HepG2 (cell line): ENCODE measurements at regions not wholly inside any gene's neighbourhood (a gene's known extent, or its start where the extent isn't known, plus 50 kb on each side); places are given as distances from the start of the nearest gene placed in this dataset.

Experiments used
- ATAC-seq: fragments of 200-7000 bp; cut with Tn5 transposase; 3 replicates; pipeline ENCODE4 v1.9.1; 2020; ENCODE audit warnings: mild to moderate bottlenecking, moderate library complexity
- BruUV-seq: library from RNA; stranded (reverse); fragments of 400-500 nt; replicated peaks from 2 replicates; lab custom pipeline; 2021; lab: Mats Ljungman, UMichigan
- CTCF ChIA-PET: fragments of 300-600 bp; formaldehyde crosslinking; extraction: SDS; loops from one replicate; lab custom pipeline; 2021; ENCODE audit warnings: low total read pairs, inconsistent platforms, low intra/inter-chr PET ratio; lab: Yijun Ruan, JAX
- POLR2A ChIA-PET: fragments of 350-600 bp; sonication (Branson Sonifier 250); formaldehyde crosslinking; loops from one replicate; lab custom pipeline; 2020; ENCODE audit warnings: antibody characterized with exemption, inconsistent platforms; lab: Yijun Ruan, JAX
- DNase-seq: peaks from one replicate; pipeline ENCODE4 v3.0.0-alpha.2; 2015; ENCODE audit warnings: low spot score
- FAIRE-seq: peaks from 3 replicates; lab custom pipeline; 2011; peaks lifted over from hg19 to GRCh38; lab: Jason Lieb, UNC
- H2AFZ ChIP-seq: one replicate; pipeline ENCODE4 v1.6.1; 2011; ENCODE audit warnings: low read length, inconsistent platforms
- H3K27ac ChIP-seq: fragments of 300-600 bp; 3 replicates; pipeline ENCODE4 v1.8.0; 2011; ENCODE audit warnings: mixed run types, mild to moderate bottlenecking, mixed read lengths, low read length, inconsistent platforms; ENCODE audit not compliant: insufficient read depth; ENCODE audit errors: extremely low read length
- H3K27me3 ChIP-seq, 2 experiments: fragments of 200-600 bp in 1 of 2; 2 replicates in 1 of 2; 3 replicates in 1 of 2; pipeline versions ENCODE4 v1.6.0 to v1.8.0; 2011; ENCODE audit warnings: low read length in 2 of 2, mild to moderate bottlenecking in 2 of 2, moderate library complexity in 2 of 2, inconsistent platforms in 1 of 2; ENCODE audit not compliant: insufficient read depth in 2 of 2, control insufficient read depth in 1 of 2
- H3K36me3 ChIP-seq, 2 experiments: fragments of 200-600 bp in 1 of 2; replicated peaks in 1 of 2; 2 replicates in 1 of 2; 3 replicates in 1 of 2; pipeline versions ENCODE4 v1.5.1 to v1.8.0; 2011; ENCODE audit warnings: low read length in 2 of 2, inconsistent platforms in 1 of 2; ENCODE audit not compliant: insufficient read depth in 2 of 2, control insufficient read depth in 1 of 2
- H3K4me1 ChIP-seq: 2 replicates; pipeline ENCODE4 v1.5.1; 2012; ENCODE audit warnings: low read length, inconsistent platforms; ENCODE audit not compliant: insufficient read depth
- H3K4me2 ChIP-seq: 2 replicates; pipeline ENCODE4 v1.6.0; 2011; ENCODE audit warnings: low read depth, low read length, inconsistent platforms
- H3K4me3 ChIP-seq, 3 experiments: fragments of 200-600 bp in 1 of 3; sonication (generic), shearing (Covaris generic) in 1 of 3; replicated peaks in 1 of 3; 2 replicates each; pipeline ENCODE4 v1.5.1; 2011 to 2016; ENCODE audit warnings: low read length in 3 of 3, inconsistent platforms in 2 of 3, low read depth in 2 of 3, mild to moderate bottlenecking in 2 of 3, control low read depth in 1 of 3, mixed read lengths in 1 of 3; ENCODE audit not compliant: insufficient read depth in 1 of 3
- H3K79me2 ChIP-seq: one replicate; pipeline ENCODE4 v1.6.1; 2011; ENCODE audit warnings: low read length, inconsistent platforms; ENCODE audit not compliant: insufficient read depth
- H3K9ac ChIP-seq: 2 replicates; pipeline ENCODE4 v1.6.0; 2011; ENCODE audit warnings: mild to moderate bottlenecking, low read depth, low read length, inconsistent platforms; ENCODE audit not compliant: insufficient read depth
- H3K9me3 ChIP-seq: 2 replicates; pipeline ENCODE4 v1.5.1; 2012; ENCODE audit warnings: mild to moderate bottlenecking, low read length
- H4K20me1 ChIP-seq: 2 replicates; pipeline ENCODE4 v1.6.0; 2011; ENCODE audit warnings: inconsistent platforms, mild to moderate bottlenecking, low read length, moderate library complexity; ENCODE audit not compliant: insufficient read depth
- ETV6 ChIP-seq: sonication (generic); formaldehyde crosslinking; conservative IDR thresholded peaks from 2 replicates; pipeline ENCODE4 v1.4.0; 2020; ENCODE audit warnings: missing genetic modification reagents
- MATR3 ChIP-seq: sonication (generic); formaldehyde crosslinking; IDR thresholded peaks from 2 replicates; pipeline ENCODE4 v1.4.0; 2020; ENCODE audit warnings: missing genetic modification reagents
- MYC ChIP-seq: sonication (generic); formaldehyde crosslinking; IDR thresholded peaks from 2 replicates; pipeline ENCODE4 v1.9.0; 2021; ENCODE audit warnings: missing genetic modification reagents, borderline replicate concordance
- NR2C2 ChIP-seq: sonication (generic); formaldehyde crosslinking; IDR thresholded peaks from 2 replicates; pipeline ENCODE4 v1.4.0; 2020; ENCODE audit warnings: missing genetic modification reagents, mild to moderate bottlenecking, moderate library complexity, borderline replicate concordance
- PAF1 ChIP-seq: IDR thresholded peaks from 2 replicates; pipeline ENCODE4 v1.6.1; 2016; ENCODE audit warnings: missing genetic modification reagents, missing compliant biosample characterization
- RFXANK ChIP-seq: IDR thresholded peaks from 2 replicates; pipeline ENCODE4 v1.6.1; 2016
- RFXAP ChIP-seq: sonication (generic); formaldehyde crosslinking; IDR thresholded peaks from 2 replicates; pipeline ENCODE4 v1.4.0; 2020; ENCODE audit warnings: missing genetic modification reagents, borderline replicate concordance
- TBL1XR1 ChIP-seq: fragments of 150-350 bp; IDR thresholded peaks from 2 replicates; pipeline ENCODE4 v1.6.1; 2014; ENCODE audit warnings: borderline replicate concordance, low read length; ENCODE audit not compliant: partially characterized antibody
- ZBTB3 ChIP-seq: sonication (generic); formaldehyde crosslinking; IDR thresholded peaks from 2 replicates; pipeline ENCODE4 v1.4.0; 2020; ENCODE audit warnings: low read depth, mild to moderate bottlenecking, moderate library complexity, missing genetic modification reagents, borderline replicate concordance
- ZC3H13 ChIP-seq: sonication (generic); formaldehyde crosslinking; IDR thresholded peaks from 2 replicates; pipeline ENCODE4 v1.8.1; 2023; ENCODE audit warnings: mild to moderate bottlenecking, missing genetic modification reagents, moderate library complexity
- ZNF282 ChIP-seq: fragments of 450-650 bp; IDR thresholded peaks from 2 replicates; pipeline ENCODE4 v1.6.1; 2018; ENCODE audit not compliant: partially characterized antibody
- ZNF629 ChIP-seq: sonication (generic); formaldehyde crosslinking; conservative IDR thresholded peaks from 2 replicates; pipeline ENCODE4 v1.5.0; 2020; ENCODE audit warnings: missing genetic modification reagents
- WGBS: methylation state at CpG from one replicate; pipeline ENCODE4 v1.1.6; 2017; ENCODE audit warnings: low lambda C conversion rate; 5-methylcytosine and 5-hydroxymethylcytosine counted together
- in situ Hi-C: cut with HindIII; loops from 2 replicates; pipeline ENCODE4 v1.10.0; 2017; ENCODE audit warnings: low pct_unique_long_range_greater_than_20kb; ENCODE audit not compliant: extremely low pct_ligation_motif_present
- intact Hi-C: fragments of 100-400 bp; cut with micrococcal nuclease; formaldehyde crosslinking; loops from one replicate; pipeline ENCODE4 v1.10.0; 2022; ENCODE audit not compliant: unreplicated experiment
- TF ChIP-seq, protein P1 (sequence below): sonication (generic); formaldehyde crosslinking; IDR thresholded peaks from 2 replicates; pipeline ENCODE4 v1.5.0; 2020; ENCODE audit warnings: mild to moderate bottlenecking, missing genetic modification reagents
- TF ChIP-seq, protein P2 (sequence below): sonication (generic); formaldehyde crosslinking; IDR thresholded peaks from 2 replicates; pipeline ENCODE4 v1.4.0; 2020; ENCODE audit warnings: missing genetic modification reagents; ENCODE audit errors: not compliant biosample characterization
- TF ChIP-seq, protein P3 (sequence below): IDR thresholded peaks from 2 replicates; pipeline ENCODE4 v1.6.1; 2016; ENCODE audit warnings: missing compliant biosample characterization, missing genetic modification reagents, borderline replicate concordance
- TF ChIP-seq, protein P4 (sequence below): sonication (generic); formaldehyde crosslinking; IDR thresholded peaks from 2 replicates; pipeline ENCODE4 v1.4.0; 2020; ENCODE audit warnings: missing genetic modification reagents
- TF ChIP-seq, protein P5 (sequence below): IDR thresholded peaks from 2 replicates; pipeline ENCODE4 v1.6.1; 2016; ENCODE audit warnings: low read depth, borderline replicate concordance

DNA sequence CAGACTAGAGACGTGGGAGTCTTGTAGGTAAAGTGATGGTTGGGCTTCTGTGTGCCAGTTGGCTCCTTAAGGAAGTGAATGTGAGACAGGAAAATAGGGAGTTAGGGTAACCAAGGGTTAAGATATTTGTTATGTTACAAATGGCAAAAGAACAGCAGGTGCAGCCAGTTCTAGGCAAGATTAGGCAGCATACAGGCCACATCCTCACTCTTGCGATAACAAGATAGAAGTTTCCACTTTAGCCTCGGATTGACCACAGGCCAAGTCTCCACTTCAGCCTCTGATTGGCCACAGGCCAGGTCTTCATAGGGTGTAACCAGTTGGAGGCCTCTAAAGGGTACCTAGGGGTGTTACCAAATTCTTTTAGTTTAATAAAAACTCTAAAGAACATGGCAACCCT lies 54.6 kb upstream of the ABCA1 start:
- 38% methylated on average over 3 of the region's 3 CpGs for WGBS
- in situ Hi-C loops = no loop called here
- POLR2A ChIA-PET = no interaction called here
- no peak for TF ChIP-seq NR2C2 (CRISPR knock-in tag)
- TF ChIP-seq PAF1 (CRISPR knock-in tag) = no peak
- no peak for TF ChIP-seq RFXAP
- TF ChIP-seq ZC3H13 = no peak
- TF ChIP-seq, protein P1, sequence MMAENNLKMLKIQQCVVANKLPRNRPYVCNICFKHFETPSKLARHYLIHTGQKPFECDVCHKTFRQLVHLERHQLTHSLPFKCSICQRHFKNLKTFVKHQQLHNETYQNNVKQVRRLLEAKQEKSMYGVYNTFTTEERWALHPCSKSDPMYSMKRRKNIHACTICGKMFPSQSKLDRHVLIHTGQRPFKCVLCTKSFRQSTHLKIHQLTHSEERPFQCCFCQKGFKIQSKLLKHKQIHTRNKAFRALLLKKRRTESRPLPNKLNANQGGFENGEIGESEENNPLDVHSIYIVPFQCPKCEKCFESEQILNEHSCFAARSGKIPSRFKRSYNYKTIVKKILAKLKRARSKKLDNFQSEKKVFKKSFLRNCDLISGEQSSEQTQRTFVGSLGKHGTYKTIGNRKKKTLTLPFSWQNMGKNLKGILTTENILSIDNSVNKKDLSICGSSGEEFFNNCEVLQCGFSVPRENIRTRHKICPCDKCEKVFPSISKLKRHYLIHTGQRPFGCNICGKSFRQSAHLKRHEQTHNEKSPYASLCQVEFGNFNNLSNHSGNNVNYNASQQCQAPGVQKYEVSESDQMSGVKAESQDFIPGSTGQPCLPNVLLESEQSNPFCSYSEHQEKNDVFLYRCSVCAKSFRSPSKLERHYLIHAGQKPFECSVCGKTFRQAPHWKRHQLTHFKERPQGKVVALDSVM (CRISPR knock-in tag) = no peak
- no peak for TF ChIP-seq MATR3 (CRISPR knock-in tag)
- no peak for TF ChIP-seq ZBTB3
- TF ChIP-seq, protein P2, sequence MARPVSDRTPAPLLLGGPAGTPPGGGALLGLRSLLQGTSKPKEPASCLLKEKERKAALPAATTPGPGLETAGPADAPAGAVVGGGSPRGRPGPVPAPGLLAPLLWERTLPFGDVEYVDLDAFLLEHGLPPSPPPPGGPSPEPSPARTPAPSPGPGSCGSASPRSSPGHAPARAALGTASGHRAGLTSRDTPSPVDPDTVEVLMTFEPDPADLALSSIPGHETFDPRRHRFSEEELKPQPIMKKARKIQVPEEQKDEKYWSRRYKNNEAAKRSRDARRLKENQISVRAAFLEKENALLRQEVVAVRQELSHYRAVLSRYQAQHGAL (CRISPR knock-in tag) = no peak
- TF ChIP-seq ZNF282 = no peak
- TF ChIP-seq ETV6 = no peak
- no peak for TF ChIP-seq MYC
- TF ChIP-seq, protein P3, sequence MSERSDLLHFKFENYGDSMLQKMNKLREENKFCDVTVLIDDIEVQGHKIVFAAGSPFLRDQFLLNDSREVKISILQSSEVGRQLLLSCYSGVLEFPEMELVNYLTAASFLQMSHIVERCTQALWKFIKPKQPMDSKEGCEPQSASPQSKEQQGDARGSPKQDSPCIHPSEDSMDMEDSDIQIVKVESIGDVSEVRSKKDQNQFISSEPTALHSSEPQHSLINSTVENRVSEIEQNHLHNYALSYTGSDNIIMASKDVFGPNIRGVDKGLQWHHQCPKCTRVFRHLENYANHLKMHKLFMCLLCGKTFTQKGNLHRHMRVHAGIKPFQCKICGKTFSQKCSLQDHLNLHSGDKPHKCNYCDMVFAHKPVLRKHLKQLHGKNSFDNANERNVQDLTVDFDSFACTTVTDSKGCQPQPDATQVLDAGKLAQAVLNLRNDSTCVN (CRISPR knock-in tag) = no peak
- no peak for TF ChIP-seq TBL1XR1
- TF ChIP-seq, protein P4, sequence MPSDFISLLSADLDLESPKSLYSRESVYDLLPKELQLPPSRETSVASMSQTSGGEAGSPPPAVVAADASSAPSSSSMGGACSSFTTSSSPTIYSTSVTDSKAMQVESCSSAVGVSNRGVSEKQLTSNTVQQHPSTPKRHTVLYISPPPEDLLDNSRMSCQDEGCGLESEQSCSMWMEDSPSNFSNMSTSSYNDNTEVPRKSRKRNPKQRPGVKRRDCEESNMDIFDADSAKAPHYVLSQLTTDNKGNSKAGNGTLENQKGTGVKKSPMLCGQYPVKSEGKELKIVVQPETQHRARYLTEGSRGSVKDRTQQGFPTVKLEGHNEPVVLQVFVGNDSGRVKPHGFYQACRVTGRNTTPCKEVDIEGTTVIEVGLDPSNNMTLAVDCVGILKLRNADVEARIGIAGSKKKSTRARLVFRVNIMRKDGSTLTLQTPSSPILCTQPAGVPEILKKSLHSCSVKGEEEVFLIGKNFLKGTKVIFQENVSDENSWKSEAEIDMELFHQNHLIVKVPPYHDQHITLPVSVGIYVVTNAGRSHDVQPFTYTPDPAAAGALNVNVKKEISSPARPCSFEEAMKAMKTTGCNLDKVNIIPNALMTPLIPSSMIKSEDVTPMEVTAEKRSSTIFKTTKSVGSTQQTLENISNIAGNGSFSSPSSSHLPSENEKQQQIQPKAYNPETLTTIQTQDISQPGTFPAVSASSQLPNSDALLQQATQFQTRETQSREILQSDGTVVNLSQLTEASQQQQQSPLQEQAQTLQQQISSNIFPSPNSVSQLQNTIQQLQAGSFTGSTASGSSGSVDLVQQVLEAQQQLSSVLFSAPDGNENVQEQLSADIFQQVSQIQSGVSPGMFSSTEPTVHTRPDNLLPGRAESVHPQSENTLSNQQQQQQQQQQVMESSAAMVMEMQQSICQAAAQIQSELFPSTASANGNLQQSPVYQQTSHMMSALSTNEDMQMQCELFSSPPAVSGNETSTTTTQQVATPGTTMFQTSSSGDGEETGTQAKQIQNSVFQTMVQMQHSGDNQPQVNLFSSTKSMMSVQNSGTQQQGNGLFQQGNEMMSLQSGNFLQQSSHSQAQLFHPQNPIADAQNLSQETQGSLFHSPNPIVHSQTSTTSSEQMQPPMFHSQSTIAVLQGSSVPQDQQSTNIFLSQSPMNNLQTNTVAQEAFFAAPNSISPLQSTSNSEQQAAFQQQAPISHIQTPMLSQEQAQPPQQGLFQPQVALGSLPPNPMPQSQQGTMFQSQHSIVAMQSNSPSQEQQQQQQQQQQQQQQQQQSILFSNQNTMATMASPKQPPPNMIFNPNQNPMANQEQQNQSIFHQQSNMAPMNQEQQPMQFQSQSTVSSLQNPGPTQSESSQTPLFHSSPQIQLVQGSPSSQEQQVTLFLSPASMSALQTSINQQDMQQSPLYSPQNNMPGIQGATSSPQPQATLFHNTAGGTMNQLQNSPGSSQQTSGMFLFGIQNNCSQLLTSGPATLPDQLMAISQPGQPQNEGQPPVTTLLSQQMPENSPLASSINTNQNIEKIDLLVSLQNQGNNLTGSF (CRISPR knock-in tag) = no peak
- no peak for TF ChIP-seq RFXANK
- no peak for TF ChIP-seq ZNF629
- TF ChIP-seq, protein P5, sequence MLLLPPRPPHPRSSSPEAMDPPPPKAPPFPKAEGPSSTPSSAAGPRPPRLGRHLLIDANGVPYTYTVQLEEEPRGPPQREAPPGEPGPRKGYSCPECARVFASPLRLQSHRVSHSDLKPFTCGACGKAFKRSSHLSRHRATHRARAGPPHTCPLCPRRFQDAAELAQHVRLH (CRISPR knock-in tag) = no peak

More for the DNA sequence above, 54.6 kb upstream of the ABCA1 start:
- Histone ChIP-seq H3K4me2 (no peak overlapping the region), H3K36me3 (no peaks in the 10 kb centered on the region), H3K9me3 (no peaks in the 10 kb centered on the region), H3K4me1 (no peaks in the 10 kb centered on the region), H3K4me3 (no peak overlapping the region), H3K79me2 (no peaks in the 10 kb centered on the region), H4K20me1 (no peaks in the 10 kb centered on the region), H3K9ac (no peak overlapping the region), H3K27me3 (peaks cover 0 to 6% of the 10 kb centered on the region in 2 experiments; a peak in 1 of 5 replicates), H2AFZ (no peak overlapping the region), H3K27ac (no peak overlapping the region)
- intact Hi-C loops = no loop called here
- ATAC-seq (no peak), FAIRE-seq (no peak), DNase-seq (no peak)
- BruUV-seq = no TSS peak
- CTCF ChIA-PET = no interaction called here
